ENCODE measurements at regions not wholly inside any gene's neighbourhood (a gene's known extent, or its start where the extent isn't known, plus 50 kb on each side); places are given as distances from the start of the nearest gene placed in this dataset.
"Not testable (repeated sequence)": the region's sequence is repeated elsewhere in the genome, so short reads cannot be mapped to it uniquely, and the experiment has no call there.

DNA sequence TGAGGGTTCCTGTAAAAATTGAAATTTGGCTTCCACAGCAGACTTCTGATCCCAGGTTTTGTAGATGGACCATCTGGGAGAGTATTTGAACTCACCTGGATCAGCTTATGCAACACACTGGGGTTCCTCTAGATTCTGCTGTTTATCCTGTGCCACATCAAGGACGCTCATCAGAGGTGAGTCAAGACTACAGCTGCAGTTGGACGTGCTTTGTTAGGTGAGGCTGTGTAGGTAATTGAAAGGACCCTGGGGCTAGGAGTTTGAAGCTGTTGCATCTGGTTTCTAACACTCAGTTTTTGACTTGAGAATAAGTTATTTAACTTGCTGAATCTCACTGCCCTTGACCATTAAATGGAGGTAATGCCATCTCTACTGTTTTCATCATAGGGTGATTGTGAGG is 394.2 kb downstream of the EDEM1 start:
- DNase-seq (ENCODE audit: low spot score in 2 of 2) = no peak
- no peak for FAIRE-seq

DNA sequence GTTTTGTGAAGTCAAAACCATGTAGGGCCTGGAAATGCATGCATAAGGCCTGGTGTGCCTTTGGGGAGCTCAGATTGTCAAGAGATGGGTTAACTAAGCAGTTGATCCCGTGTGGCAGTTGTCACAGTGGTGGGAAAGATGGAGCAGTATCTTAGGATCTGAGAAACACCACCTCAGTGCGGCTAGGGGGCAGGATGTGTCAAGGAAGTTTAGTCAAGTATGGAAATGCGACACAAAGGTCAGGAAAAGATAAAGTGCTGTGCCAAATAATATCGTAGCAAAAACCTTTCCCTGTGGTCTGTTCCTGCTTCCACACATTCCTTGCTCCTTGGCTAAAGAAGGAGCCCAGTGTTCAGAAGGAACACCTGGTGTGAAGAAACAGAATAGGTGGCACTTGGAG is 396.4 kb downstream of the EDEM1 start:
- FAIRE-seq (no peak), DNase-seq (ENCODE audit: low spot score in 2 of 2) (no peak)

DNA sequence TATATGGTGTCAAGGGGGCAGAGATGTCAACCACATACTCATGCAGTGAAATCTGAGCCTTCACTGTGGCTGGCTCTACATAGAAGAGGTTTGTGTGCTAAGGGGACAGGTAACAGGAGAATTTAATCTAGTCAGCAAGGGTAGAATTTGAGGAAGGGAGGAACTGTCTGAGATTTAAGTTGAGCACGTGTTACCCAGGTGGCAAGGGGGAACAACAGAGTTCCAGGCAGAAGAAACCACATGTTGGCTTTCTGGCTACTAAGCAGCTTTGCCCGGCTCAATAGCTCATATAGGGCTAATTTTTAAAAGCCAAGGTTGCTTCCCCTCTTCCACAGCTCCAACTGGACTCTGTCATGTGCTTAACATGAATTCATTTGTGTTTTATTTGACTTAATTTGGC is 397.6 kb downstream of the EDEM1 start:
- no peak for FAIRE-seq
- DNase-seq (ENCODE audit: low spot score in 2 of 2) = no peak

GRCh38 chr3:5606884-5607472 is 419.5 kb downstream of the EDEM1 start:
- FAIRE-seq (no peak), DNase-seq (ENCODE audit: low spot score in 2 of 2) (no peak)

DNA sequence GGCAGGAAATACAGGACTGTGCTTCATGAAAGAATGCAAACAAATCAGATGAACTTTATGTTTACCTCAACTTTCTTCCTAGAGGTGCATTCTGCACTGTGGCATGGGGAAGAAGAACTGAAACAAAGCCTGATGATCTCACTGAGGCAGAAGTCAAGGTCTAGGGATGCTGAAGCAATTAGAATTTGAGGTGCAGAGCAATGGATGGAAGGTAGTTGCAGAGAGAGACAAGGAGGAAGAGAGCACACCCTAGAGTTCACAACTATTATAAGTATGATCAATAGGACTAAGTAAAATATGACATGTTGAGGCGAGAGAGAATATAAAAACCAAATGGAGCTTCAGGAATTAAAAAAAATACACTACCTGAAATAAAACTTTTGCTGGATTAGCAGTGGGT is 420.1 kb downstream of the EDEM1 start:
- DNase-seq (ENCODE audit: low spot score in 2 of 2) = no peak
- no peak for FAIRE-seq

DNA sequence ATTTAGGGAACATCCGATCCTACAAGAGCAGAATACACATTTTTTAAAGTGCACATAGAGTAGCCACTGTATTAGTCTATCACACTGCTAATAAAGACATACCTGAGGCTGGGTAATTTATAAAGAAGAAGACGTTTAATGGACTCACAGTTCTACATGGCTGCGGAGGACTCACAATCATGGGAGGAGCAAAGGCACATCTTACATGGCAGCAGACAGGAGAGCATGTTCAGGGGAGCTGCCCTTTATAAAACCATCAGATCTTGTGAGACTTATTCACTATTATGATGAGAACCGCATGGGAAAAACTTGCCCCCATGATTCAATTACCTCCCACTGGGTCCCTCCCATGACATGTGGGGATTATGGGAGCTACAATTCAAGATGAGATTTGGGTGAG is 421.5 kb downstream of the EDEM1 start:
- FAIRE-seq; DNase-seq (ENCODE audit: low spot score in 2 of 2): not testable (repeated sequence)

DNA sequence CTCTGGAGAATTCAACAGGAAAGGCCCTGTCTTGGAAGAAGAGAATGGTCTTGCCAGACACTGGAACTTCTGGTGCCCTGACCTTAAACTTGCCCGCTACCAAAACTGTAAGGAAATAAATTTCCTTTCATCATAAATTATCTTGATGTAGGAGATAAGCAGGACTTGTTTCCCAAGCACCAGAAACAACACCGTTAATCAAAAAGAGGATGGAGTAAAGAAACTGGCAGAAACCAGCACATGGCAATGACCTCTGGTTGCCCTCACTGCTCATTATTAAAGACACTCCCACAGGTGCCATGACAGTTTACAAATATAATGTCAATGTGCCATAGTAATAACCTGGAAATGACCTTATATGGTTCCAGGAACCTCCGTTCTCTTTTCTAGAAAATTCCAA is 426.1 kb downstream of the EDEM1 start:
- FAIRE-seq (no peak), DNase-seq (ENCODE audit: low spot score in 2 of 2) (no peak)

GRCh38 chr3:5616873-5617272 is 429.4 kb downstream of the EDEM1 start:
- FAIRE-seq = no peak
- DNase-seq (ENCODE audit: low spot score in 2 of 2) = no peak

DNA sequence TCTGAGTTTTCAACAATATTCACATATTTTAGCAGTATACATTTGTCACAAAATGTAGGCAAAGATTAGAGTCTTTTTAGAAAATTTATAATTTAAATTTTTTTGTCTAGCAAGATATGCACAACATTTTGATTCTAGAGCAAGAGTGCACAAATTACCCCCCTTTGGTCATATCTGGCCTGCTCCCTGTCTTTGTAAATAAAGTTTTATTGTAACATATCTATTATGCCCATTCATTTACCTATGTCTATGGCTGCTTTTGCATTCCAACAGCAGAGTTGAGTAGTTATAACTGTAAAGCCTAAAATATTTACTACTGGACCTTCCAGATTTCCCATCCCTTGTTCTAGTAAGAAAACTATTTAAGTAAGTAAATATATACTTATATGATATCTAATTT is 430.7 kb downstream of the EDEM1 start:
- FAIRE-seq (no peak), DNase-seq (ENCODE audit: low spot score in 2 of 2) (no peak)

DNA sequence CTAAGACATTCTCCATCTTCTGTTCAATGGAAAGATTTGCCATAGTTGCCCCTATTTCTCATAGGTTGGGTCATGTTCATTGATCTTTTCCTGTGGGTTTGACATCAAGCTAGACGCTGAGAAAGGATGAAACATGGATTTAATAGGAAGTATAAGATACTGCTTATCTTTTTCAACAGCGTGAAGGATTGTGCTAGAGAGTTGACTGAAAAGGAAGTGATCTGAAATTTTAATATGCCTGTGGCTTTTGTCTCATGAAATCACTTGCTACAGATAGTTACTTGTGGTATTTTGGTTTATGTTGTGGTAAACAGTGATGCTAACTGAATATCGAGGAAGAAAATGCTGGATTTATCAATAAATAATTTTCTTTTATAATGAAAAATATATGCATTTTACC is 442.9 kb downstream of the EDEM1 start:
- DNase-seq (ENCODE audit: low spot score in 2 of 2) (no peak), FAIRE-seq (no peak)

DNA sequence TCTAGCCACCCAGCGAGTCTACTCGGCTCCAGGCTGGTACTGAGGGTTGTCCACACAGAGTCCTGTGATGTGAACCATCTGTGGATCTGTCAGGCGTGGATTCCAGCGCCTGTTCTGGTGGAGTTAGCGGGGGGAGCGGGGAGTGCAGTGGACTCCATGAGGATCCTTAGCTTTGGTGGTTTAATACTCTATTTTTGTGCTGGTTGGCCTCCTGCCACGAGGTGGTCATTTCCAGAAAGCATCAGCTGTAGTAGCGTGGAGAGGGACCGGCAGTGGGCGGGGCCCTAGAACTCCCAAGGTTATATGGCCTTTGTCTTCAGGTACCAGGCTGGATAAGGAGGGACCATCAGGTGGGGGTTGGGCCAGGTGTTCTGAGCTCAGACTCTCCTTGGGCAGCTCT is 446.5 kb downstream of the EDEM1 start:
- DNase-seq (ENCODE audit: low spot score in 2 of 2) (no peak), FAIRE-seq (no peak)

- FAIRE-seq (no peak), DNase-seq (ENCODE audit: low spot score in 2 of 2) (no peak)
Measured at GRCh38 chr3:5634411-5634810, 446.9 kb downstream of the EDEM1 start.

- DNase-seq (ENCODE audit: low spot score in 2 of 2) (no peak), FAIRE-seq (no peak)
Measured at GRCh38 chr3:5635746-5636145, 448.2 kb downstream of the EDEM1 start.

DNA sequence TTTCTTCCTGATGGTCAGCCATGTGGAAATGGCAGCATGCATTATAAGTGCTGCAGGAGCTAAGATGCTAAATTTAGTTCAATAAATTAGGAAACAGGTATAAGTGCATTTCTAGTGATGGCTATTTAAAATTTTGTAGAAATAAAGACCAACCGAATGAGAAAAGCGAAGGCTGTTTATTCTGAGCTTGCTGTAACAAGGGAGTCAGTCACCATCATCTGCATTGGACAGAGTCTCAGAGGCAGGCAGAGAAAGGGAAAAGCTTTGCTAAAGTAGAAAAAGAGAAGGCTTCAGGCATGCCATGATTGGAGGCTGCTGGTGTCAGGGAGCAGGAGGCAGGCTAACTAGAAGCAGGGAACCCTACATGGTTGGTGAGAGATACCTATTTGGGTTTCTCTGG is 451.0 kb downstream of the EDEM1 start:
- no peak for DNase-seq (ENCODE audit: low spot score in 2 of 2)
- FAIRE-seq = no peak

DNA sequence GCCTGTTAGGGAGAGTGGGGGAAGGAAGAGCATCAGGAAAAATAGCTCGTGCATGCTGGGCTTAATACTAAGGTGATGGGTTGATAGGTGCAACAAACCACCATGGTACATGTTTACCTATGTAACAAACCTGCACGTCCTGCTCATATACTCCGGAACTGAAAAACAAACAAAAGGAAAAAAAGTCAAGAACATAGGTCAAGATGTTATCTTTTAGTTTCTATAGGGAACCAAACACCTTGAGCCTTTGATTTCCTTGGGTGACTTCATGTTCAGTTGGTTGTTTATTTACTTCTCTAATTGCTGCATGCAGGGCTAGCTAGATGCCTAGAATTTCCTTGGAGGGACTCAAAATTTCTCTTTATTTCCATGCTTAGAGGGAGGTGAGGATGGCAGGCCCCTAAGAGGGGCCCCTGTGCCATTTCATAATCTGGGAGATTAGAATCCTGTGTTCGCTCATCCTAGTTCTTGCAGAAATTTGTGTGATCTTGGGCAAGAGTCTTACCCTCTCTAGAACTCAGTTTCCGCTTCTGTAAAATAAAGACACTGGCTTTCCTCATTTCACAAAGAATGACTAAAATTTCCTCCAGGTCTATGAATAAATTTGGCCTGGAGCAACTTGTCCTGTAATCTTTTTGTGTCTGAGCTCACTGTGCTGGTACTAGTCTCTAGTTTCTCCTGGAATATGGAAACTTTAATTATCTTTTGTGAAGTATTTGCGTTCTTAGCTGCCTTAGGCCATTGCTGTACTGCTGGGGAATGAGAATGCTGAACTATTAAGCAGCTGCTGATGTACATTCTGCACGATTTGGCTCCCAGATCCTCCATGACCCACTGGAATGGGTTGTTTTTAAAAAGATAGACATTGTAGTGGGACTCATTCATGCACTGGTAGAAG is 457.5 kb downstream of the EDEM1 start:
- DNase-seq (ENCODE audit: low spot score in 2 of 2) = no peak
- no peak for FAIRE-seq

GRCh38 chr3:5645692-5646410 is 458.3 kb downstream of the EDEM1 start:
- DNase-seq (ENCODE audit: low spot score in 2 of 2) (no peak), FAIRE-seq (no peak)

DNA sequence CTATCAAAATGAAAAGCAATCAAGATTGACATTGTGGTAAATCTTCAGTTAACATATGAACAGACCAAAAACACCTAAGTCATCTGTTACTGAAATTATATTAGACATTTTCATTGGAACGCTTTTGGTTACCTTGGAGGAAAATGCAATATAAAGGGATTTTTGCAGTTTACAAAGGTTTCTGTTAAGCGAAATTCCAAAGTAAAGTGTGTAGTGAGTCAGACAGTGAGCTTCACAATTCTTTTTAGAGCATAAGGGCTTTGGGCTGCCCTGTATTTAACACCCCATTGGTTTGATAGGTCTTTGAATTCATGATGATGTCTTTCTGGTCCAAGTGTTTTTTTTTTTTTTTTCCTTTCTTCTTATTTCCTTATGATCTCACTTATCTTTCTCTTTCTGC is 462.8 kb downstream of the EDEM1 start:
- FAIRE-seq (no peak), DNase-seq (ENCODE audit: low spot score in 2 of 2) (no peak)

GRCh38 chr3:5651351-5651750 is 463.8 kb downstream of the EDEM1 start:
- DNase-seq (ENCODE audit: low spot score in 2 of 2) = no peak
- no peak for FAIRE-seq

- DNase-seq (ENCODE audit: low spot score in 2 of 2) (no peak), FAIRE-seq (no peak)
Measured at GRCh38 chr3:5653426-5654143, 466.1 kb downstream of the EDEM1 start.

DNA sequence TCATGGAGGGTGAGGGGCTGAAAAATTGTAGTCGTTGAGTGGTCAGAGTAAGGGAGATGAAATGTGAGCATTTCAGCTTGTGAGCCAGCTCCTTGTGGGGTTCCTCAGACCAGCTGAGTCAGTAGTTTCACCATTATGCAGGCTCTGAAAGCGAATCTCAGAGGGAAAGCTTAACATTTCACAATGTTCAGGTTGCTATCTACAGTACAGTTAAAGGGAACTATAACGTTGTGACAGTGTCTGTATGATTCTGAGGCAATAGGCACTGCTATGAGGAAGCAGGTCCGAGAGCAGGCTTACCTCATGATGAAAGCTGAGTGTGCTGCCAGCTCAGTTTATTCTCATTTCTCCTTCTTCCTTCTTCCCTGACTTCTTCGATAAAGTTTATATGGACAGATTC is 469.6 kb downstream of the EDEM1 start:
- DNase-seq (ENCODE audit: low spot score in 2 of 2) (no peak), FAIRE-seq (no peak)

DNA sequence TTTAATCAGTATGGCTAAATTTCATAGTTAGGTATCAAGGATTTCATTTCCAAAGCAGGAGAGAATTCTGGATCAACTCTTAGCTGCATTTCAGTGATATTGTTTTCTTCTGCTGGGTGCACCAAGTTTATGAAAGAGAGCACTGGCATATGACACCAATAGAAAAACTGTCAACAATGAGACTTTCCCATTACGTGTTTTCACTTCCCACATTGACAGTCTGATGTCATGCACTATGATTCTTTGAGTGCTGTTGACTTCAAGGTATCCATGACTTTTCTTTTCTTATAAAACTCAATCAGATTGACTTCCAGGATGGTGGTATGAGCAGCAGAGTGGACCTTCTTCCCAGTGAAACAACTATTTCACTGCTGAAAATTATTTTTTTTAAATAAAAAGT is 476.1 kb downstream of the EDEM1 start:
- no peak for FAIRE-seq

More for the DNA sequence above, 476.1 kb downstream of the EDEM1 start:
- no peak for DNase-seq (ENCODE audit: low spot score in 2 of 2)

Measured in frontal cortex (tissue), 3 donors.